ENCODE measurements at regions not wholly inside any gene's neighbourhood (a gene's known extent, or its start where the extent isn't known, plus 50 kb on each side); places are given as distances from the start of the nearest gene placed in this dataset.

DNA sequence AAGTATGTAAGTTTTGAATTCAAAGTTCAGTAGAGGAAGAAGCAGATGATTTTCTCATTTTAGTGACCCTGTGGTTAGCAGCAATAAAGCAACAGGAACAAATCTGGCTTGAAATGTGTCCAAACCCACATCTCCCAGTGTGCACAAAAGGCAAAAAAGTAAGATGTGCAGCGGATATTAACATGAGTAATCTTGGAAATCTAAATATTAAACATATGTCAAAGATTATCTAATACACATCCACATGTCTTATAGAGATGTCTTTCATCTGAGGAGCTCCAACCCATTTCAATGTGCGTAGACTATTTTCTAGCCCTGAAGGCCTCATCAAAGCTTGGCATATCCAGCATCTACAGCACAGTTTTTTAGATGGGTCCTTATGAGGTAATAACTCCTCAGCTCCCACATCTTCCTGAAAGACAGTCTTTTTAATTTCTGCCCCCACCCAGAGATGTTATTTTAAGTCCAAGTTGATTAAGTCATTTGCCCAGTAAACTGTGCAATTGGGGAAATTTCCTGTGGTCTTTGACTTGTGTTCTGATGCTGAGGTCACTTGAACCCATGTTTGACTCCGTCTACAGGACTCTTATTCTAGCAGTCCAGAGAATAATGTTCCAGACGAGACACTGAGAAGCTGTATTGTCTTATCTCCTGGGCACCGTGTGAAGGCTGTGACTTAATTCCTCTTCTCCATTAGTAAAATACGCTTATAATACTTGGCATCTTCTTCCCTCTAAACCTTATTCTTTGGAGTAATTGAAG, 73.7 kb downstream of the LMO4 start:
- 82% methylated on average over 5 to 6 of the region's 6 CpGs for WGBS, 2 donors (ENCODE audit: low coverage in 1 of 2)
- Histone ChIP-seq H3K27ac (no peak overlapping the region), H3K4me1 (peaks cover 0 to 4% (median 0%) of the 10 kb centered on the region in 4 donors), H3K36me3 (no peaks in the 10 kb centered on the region), H3K9me3 (no peaks in the 10 kb centered on the region), H3K27me3 (no peaks in the 10 kb centered on the region), H3K4me3 (no peak overlapping the region)
- TF ChIP-seq, protein P1, sequence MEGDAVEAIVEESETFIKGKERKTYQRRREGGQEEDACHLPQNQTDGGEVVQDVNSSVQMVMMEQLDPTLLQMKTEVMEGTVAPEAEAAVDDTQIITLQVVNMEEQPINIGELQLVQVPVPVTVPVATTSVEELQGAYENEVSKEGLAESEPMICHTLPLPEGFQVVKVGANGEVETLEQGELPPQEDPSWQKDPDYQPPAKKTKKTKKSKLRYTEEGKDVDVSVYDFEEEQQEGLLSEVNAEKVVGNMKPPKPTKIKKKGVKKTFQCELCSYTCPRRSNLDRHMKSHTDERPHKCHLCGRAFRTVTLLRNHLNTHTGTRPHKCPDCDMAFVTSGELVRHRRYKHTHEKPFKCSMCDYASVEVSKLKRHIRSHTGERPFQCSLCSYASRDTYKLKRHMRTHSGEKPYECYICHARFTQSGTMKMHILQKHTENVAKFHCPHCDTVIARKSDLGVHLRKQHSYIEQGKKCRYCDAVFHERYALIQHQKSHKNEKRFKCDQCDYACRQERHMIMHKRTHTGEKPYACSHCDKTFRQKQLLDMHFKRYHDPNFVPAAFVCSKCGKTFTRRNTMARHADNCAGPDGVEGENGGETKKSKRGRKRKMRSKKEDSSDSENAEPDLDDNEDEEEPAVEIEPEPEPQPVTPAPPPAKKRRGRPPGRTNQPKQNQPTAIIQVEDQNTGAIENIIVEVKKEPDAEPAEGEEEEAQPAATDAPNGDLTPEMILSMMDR (IDR thresholded peaks at IDR 0.05), result no peak
- no peak for TF ChIP-seq POLR2A (IDR thresholded peaks at IDR 0.05)
- no peak for TF ChIP-seq EP300 (IDR thresholded peaks at IDR 0.05; ENCODE audit: low read depth)
- TF ChIP-seq POLR2AphosphoS5 (IDR thresholded peaks at IDR 0.05), result no peak
- DNase-seq, result no peak
- in situ Hi-C loops (cut with MboI; ENCODE audit: low pct_ligation_motif_present in 1 of 4, low pct_unique_long_range_greater_than_20kb in 1 of 4, low sequenced_read_pairs in 3 of 4), result no loop called here
- intact Hi-C loops (cut with DNase I; ENCODE audit: low total_unique reads), result no loop called here

DNA sequence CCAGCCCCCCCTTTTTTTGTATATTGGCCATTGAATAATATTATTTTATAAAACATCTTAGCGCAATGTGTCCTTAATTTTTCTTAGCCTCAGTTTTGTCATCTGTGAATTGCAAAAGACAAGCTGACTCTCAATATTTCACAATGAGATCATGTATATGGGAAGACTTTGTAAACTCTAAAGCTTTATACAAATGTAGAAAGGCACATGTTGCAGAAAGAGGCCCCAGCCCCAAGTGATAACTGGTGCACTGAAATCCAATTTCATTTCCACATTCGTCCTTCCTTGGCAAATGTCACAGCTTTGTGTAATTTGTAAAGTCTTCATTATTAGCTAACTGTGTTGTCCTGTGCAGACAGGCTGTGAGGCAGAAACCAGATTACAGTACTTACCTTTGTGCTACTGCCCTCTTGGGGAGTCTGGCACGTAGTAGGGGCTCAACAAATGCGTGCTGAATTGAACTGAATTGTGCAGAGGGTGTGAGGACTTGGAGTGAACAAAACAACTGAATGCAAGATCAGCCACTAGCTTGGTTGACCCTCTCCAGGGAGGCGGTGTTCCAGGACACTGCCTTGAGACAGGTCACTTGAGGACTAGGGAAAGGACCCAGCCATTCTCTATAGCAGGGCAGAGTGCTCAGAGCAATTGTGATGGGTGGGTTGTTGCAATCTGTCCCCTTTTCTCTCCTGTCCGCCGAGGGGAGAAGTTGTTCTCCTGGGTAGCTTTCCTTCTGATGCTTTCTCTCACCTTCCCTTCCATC, 74.6 kb downstream of the LMO4 start:
- no peak for DNase-seq
- H3K27me3 ChIP-seq, result no peaks in the 10 kb centered on the region
- H3K27ac ChIP-seq, result no peak overlapping the region
- in situ Hi-C loops (cut with MboI; ENCODE audit: low pct_ligation_motif_present in 1 of 4, low pct_unique_long_range_greater_than_20kb in 1 of 4, low sequenced_read_pairs in 3 of 4), result no loop called here
- H3K4me1 ChIP-seq, result peaks cover 0 to 4% (median 0%) of the 10 kb centered on the region in 4 donors
- H3K9me3 ChIP-seq, result no peaks in the 10 kb centered on the region
- H3K4me3 ChIP-seq, result no peak overlapping the region
- no peak for TF ChIP-seq POLR2AphosphoS5 (IDR thresholded peaks at IDR 0.05)
- TF ChIP-seq, protein P1 (IDR thresholded peaks at IDR 0.05), result no peak
- TF ChIP-seq POLR2A (IDR thresholded peaks at IDR 0.05), result no peak
- no peak for TF ChIP-seq EP300 (IDR thresholded peaks at IDR 0.05; ENCODE audit: low read depth)
- 74 to 78% methylated on average over 4 to 7 of the region's 7 CpGs for WGBS, 2 donors (ENCODE audit: low coverage in 1 of 2)
- intact Hi-C loops (cut with DNase I; ENCODE audit: low total_unique reads), result no loop called here
- no peaks in the 10 kb centered on the region for H3K36me3 ChIP-seq

DNA sequence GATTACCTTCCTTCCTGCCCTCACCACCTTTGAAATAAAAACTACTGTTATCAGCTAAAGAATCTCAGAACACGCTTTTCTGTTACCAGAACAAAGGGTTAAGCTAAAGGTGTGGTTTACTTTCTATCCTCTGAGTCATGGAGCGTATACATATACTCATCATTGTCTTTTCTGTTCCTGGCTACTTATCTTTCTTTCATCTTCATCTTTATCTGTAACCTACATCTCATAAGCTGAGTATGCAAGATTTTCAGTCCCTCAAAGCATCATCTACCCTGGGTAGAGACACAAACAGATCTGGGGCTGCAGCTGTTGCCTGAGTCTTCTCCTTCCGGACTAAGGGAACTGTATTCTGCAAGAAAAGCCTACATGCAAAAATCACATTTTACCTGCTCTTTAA, 75.6 kb downstream of the LMO4 start:
- Histone ChIP-seq H3K4me1 (peaks cover 0 to 4% (median 0%) of the 10 kb centered on the region in 4 donors), H3K27ac (no peak overlapping the region), H3K27me3 (no peaks in the 10 kb centered on the region), H3K4me3 (no peak overlapping the region), H3K36me3 (no peaks in the 10 kb centered on the region), H3K9me3 (no peaks in the 10 kb centered on the region)
- in situ Hi-C loops (cut with MboI; ENCODE audit: low pct_ligation_motif_present in 1 of 4, low pct_unique_long_range_greater_than_20kb in 1 of 4, low sequenced_read_pairs in 3 of 4) (no loop called here), intact Hi-C loops (cut with DNase I; ENCODE audit: low total_unique reads) (no loop called here)
- WGBS, 2 donors (ENCODE audit: low coverage in 1 of 2), result 79 to 80% methylated on average over 3 of the region's 3 CpGs
- DNase-seq, result no peak
- no peak for TF ChIP-seq EP300 (IDR thresholded peaks at IDR 0.05; ENCODE audit: low read depth)
- TF ChIP-seq POLR2A (IDR thresholded peaks at IDR 0.05), result no peak
- TF ChIP-seq POLR2AphosphoS5 (IDR thresholded peaks at IDR 0.05), result no peak
- TF ChIP-seq, protein P1 (IDR thresholded peaks at IDR 0.05), result no peak

DNA sequence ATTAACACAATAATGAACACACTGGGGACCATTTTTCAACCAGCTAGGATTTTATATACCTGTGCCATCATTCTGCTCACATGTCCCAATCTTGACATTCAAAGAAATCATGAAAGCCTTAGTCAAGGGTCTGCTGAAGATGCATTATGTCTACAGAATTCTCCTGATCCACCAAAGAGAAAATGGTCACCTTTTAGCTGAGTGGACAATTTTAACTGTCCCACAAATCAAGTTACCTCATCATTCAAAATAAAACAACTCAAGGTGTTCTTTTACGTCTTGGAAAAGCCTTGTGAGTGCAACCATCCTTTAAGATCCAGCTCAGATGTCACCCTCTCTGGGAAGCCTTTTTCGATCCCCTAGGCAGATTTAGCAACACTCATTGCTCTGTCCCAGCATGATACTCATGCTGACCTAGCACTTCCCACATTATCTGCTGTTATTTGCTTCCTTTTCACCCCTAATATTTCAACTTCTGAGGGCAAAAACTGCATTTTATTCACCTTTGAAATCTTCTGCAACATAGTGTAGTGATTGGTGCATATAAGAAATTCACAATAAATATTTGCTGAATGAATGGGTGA, 80.1 kb downstream of the LMO4 start:
- Histone ChIP-seq H3K4me1 (peaks cover 0 to 3% (median 0%) of the 10 kb centered on the region in 4 donors), H3K9me3 (no peaks in the 10 kb centered on the region), H3K4me3 (no peak overlapping the region), H3K36me3 (no peaks in the 10 kb centered on the region), H3K27me3 (no peaks in the 10 kb centered on the region), H3K27ac (no peak overlapping the region)
- in situ Hi-C loops (cut with MboI; ENCODE audit: low pct_ligation_motif_present in 1 of 4, low pct_unique_long_range_greater_than_20kb in 1 of 4, low sequenced_read_pairs in 3 of 4), result no loop called here
- intact Hi-C loops (cut with DNase I; ENCODE audit: low total_unique reads), result no loop called here
- TF ChIP-seq, protein P1 (IDR thresholded peaks at IDR 0.05), result no peak
- TF ChIP-seq EP300 (IDR thresholded peaks at IDR 0.05; ENCODE audit: low read depth) (no peak), POLR2A (IDR thresholded peaks at IDR 0.05) (no peak), POLR2AphosphoS5 (IDR thresholded peaks at IDR 0.05) (no peak)
- no peak for DNase-seq
- 85 to 100% methylated on average over 2 of the region's 2 CpGs for WGBS, 2 donors (ENCODE audit: low coverage in 1 of 2)
